ENCODE measurements at regions not wholly inside any gene's neighbourhood (a gene's known extent, or its start where the extent isn't known, plus 50 kb on each side); places are given as distances from the start of the nearest gene placed in this dataset.

DNA sequence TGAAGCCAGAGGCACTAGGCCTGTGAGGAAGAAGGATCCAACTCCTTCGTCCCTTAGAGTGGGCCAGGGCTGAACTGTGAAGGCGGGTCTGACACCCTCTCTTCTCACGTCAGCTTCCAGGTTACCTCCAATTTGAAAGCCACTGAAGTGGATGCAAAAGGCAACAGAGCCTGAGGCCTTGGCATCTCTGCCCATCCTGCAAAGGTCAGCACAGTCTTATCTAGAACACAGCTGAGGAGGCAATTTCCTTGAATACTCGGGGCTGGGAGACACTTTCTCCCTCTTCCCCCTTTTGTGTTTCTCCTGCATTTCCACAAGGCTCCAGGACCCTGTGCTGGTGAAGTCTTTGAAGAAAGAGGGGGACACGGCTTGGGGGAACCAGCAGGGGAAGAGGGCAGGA lies 91.6 kb upstream of the PAX6 start:
- TF ChIP-seq, protein P1, sequence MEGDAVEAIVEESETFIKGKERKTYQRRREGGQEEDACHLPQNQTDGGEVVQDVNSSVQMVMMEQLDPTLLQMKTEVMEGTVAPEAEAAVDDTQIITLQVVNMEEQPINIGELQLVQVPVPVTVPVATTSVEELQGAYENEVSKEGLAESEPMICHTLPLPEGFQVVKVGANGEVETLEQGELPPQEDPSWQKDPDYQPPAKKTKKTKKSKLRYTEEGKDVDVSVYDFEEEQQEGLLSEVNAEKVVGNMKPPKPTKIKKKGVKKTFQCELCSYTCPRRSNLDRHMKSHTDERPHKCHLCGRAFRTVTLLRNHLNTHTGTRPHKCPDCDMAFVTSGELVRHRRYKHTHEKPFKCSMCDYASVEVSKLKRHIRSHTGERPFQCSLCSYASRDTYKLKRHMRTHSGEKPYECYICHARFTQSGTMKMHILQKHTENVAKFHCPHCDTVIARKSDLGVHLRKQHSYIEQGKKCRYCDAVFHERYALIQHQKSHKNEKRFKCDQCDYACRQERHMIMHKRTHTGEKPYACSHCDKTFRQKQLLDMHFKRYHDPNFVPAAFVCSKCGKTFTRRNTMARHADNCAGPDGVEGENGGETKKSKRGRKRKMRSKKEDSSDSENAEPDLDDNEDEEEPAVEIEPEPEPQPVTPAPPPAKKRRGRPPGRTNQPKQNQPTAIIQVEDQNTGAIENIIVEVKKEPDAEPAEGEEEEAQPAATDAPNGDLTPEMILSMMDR (IDR thresholded peaks at IDR 0.05), result no peak
- TF ChIP-seq POLR2AphosphoS5 (IDR thresholded peaks at IDR 0.05), result no peak
